ENCODE measurements at regions not wholly inside any gene's neighbourhood (a gene's known extent, or its start where the extent isn't known, plus 50 kb on each side); places are given as distances from the start of the nearest gene placed in this dataset.
A peak's percentile ranks its signal among the peaks of the same experiment; 100 is the strongest.
"Not testable (repeated sequence)": the region's sequence is repeated elsewhere in the genome, so short reads cannot be mapped to it uniquely, and the experiment has no call there.

DNA sequence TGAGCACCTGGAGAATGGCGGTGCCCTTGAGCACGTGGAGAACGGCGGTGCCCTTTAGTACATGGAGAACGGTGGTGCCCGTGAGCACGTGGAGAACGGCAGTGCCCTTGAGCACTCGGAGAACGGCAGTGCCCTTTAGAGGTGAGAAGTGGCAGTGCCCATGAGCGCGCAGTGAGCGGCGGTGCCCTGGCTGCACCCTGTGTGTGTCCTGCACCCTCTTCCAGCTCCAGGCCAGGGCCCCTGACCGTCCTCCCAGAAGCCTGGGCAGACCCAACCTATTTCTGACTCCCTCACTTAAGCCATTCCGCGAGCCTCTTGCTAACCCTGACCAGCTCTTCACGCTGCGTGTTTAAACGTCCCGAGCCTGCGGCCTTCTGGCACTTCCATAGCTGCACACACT is 151.3 kb downstream of the DLL1 start:
- Histone ChIP-seq H3K36me3 (ENCODE audit: insufficient read depth, low read length) (no peaks in the 10 kb centered on the region), H3K27me3 (ENCODE audit: insufficient read depth, low read length, poor library complexity, severe bottlenecking) (no peaks in the 10 kb centered on the region), H3K27ac (ENCODE audit: low read depth, low read length) (no peak overlapping the region), H3K4me1 (ENCODE audit: insufficient read depth, low read length) (peaks cover 3% of the 10 kb centered on the region), H3K4me3 (ENCODE audit: low read length) (no peak overlapping the region), H3K9me3 (ENCODE audit: low read length) (no peaks in the 10 kb centered on the region)
- H3K4me3 Mint-ChIP-seq = no peak overlapping the region
- ChIA-PET CTCF (no interaction called here), POLR2A (no interaction called here)
- peaks cover 0 to 2% (median 0%) of the 10 kb centered on the region in 3 donors for H3K36me3 Mint-ChIP-seq
- no peak overlapping the region for H3K27ac Mint-ChIP-seq
- peaks cover 0 to 3% (median 2%) of the 10 kb centered on the region in 5 donors for H3K9me3 Mint-ChIP-seq
- peaks cover 3 to 4% (median 3%) of the 10 kb centered on the region in 3 donors for H3K4me1 Mint-ChIP-seq
- H3K27me3 Mint-ChIP-seq = peaks cover 0 to 2% of the 10 kb centered on the region in 2 donors
- peak in 1 of 5 donors; percentile 23 for DNase-seq

DNA sequence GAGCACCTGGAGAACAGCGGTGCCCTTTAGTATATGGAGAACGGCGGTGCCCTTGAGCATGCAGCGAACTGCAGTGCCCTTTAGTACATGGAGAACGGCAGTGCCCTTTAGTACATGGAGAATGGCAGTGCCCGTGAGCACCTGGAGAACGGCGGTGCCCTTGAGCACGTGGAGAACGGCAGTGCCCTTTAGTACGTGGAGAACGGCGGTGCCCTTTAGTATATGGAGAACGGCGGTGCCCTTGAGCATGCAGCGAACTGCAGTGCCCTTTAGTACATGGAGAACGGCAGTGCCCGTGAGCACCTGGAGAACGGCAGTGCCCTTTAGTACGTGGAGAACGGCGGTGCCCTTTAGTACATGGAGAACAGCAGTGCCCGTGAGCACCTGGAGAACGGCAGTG is 151.8 kb downstream of the DLL1 start:
- H3K4me1 ChIP-seq (ENCODE audit: insufficient read depth, low read length); H3K36me3 ChIP-seq (ENCODE audit: insufficient read depth, low read length); H3K4me1 Mint-ChIP-seq; H3K9me3 Mint-ChIP-seq; POLR2A ChIA-PET; H3K4me3 Mint-ChIP-seq; H3K9me3 ChIP-seq (ENCODE audit: low read length); H3K27me3 Mint-ChIP-seq; H3K4me3 ChIP-seq (ENCODE audit: low read length); H3K27ac Mint-ChIP-seq; H3K27ac ChIP-seq (ENCODE audit: low read depth, low read length); CTCF ChIA-PET; H3K27me3 ChIP-seq (ENCODE audit: insufficient read depth, low read length, poor library complexity, severe bottlenecking); H3K36me3 Mint-ChIP-seq: not testable (repeated sequence)
- peak in 1 of 5 donors; percentile 21 for DNase-seq

DNA sequence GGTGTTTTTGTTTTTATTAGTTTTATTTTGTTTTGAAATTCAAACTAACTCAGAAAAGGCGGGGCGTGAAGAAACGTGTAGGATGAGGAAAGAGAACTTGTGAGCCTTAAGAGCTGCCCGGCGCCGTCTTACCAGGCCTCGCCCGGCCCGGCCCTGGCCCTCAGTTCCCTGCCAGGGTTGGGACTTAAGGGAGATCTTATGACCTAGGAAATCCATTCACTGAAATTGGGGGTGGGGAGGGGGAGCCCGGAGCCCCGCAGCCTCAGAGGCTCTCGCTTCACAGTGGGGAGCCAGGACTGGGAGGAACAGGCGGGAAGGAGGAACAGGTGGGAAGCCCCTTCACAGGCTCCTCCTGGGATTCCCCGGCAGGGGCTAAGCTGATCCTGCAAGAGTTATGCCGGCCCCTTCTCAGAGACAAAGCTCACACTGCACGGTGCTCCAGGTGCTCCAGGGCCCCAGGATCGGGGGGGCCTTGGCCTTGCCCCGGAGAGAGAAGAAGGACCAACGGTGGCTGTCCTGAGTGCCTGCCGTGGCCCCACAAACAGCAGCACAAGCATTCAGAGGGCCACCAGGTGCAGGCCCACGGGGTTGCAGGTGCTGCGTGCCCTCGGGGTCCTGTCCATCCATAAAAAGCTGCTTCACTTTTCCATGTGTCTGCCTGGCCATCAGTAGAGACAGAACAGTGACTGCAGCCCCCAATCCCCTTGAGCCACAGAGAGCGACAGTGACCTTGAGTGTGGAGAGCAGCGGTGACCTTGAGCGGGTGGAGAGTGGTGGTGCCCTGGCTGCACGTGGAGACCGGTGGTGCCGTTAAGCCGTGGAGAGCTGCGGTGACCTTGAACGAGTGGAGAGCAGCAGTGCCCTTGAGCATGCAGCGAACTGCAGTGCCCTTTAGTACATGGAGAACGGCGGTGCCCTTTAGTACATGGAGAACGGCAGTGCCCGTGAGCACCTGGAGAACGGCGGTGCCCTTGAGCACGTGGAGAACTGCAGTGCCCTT is 152.7 kb downstream of the DLL1 start:
- H3K36me3 Mint-ChIP-seq = no peaks in the 10 kb centered on the region
- Histone ChIP-seq H3K9me3 (ENCODE audit: low read length) (no peaks in the 10 kb centered on the region), H3K4me3 (ENCODE audit: low read length) (no peak overlapping the region), H3K36me3 (ENCODE audit: insufficient read depth, low read length) (no peaks in the 10 kb centered on the region), H3K27ac (ENCODE audit: low read depth, low read length) (no peak overlapping the region), H3K4me1 (ENCODE audit: insufficient read depth, low read length) (no peaks in the 10 kb centered on the region), H3K27me3 (ENCODE audit: insufficient read depth, low read length, poor library complexity, severe bottlenecking) (no peaks in the 10 kb centered on the region)
- H3K9me3 Mint-ChIP-seq = peaks cover 0 to 2% (median 0%) of the 10 kb centered on the region in 5 donors
- H3K27me3 Mint-ChIP-seq = peaks cover 0 to 3% of the 10 kb centered on the region in 2 donors
- ChIA-PET CTCF (no interaction called here), POLR2A (no interaction called here)
- H3K4me1 Mint-ChIP-seq = peaks cover 0 to 1% (median 0%) of the 10 kb centered on the region in 3 donors
- H3K4me3 Mint-ChIP-seq = no peak overlapping the region
- peak in 1 of 5 donors; percentile 18 for DNase-seq
- H3K27ac Mint-ChIP-seq = peak overlapping the region in 1 of 8 donors; percentile 55

DNA sequence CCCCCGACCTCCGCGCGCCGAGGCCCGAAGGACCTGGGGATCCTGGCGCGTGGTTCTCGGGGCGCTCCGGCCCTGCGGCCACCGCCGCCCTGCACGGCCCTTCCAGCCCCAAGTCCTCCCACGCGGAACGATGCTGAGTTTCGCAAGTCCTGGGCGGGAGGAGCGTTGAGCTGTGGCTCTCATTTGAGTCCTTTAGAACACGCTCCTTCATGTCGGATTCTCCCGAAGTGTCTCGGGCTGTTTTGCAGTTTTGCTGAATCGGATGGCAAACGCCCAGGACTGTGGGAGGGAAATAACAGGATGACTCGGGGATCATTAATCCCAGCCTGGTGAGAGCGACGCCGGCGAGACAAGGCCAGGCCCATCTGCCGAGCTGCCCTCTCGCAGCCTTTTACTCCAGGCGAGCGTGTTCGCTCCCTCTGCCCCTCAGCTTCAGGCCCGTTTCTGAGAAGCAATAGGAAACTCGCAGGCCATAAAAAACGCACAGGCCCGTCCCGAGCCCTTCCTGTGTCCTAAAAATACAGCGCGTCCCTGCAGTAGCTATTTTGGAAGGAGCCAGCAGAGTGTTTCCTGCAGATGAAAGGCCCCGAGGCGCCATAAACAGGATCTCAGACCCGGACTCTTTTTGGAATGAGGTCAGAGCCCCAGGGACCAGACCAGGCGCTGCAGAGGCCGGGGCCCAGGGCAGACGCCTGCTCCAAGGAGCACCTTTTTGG is 153.5 kb downstream of the DLL1 start:
- Mint-ChIP-seq H3K9me3 (no peaks in the 10 kb centered on the region), H3K27ac (no peak overlapping the region), H3K36me3 (no peaks in the 10 kb centered on the region), H3K4me1 (no peaks in the 10 kb centered on the region), H3K27me3 (peaks cover 0 to 3% of the 10 kb centered on the region in 2 donors), H3K4me3 (no peak overlapping the region)
- no peaks in the 10 kb centered on the region for H3K36me3 ChIP-seq (ENCODE audit: insufficient read depth, low read length)
- no peaks in the 10 kb centered on the region for H3K9me3 ChIP-seq (ENCODE audit: low read length)
- DNase-seq = no peak
- ChIA-PET POLR2A (no interaction called here), CTCF (no interaction called here)
- H3K4me3 ChIP-seq (ENCODE audit: low read length) = no peak overlapping the region
- H3K27me3 ChIP-seq (ENCODE audit: insufficient read depth, low read length, poor library complexity, severe bottlenecking) = no peaks in the 10 kb centered on the region
- no peak overlapping the region for H3K27ac ChIP-seq (ENCODE audit: low read depth, low read length)
- H3K4me1 ChIP-seq (ENCODE audit: insufficient read depth, low read length) = no peaks in the 10 kb centered on the region

DNA sequence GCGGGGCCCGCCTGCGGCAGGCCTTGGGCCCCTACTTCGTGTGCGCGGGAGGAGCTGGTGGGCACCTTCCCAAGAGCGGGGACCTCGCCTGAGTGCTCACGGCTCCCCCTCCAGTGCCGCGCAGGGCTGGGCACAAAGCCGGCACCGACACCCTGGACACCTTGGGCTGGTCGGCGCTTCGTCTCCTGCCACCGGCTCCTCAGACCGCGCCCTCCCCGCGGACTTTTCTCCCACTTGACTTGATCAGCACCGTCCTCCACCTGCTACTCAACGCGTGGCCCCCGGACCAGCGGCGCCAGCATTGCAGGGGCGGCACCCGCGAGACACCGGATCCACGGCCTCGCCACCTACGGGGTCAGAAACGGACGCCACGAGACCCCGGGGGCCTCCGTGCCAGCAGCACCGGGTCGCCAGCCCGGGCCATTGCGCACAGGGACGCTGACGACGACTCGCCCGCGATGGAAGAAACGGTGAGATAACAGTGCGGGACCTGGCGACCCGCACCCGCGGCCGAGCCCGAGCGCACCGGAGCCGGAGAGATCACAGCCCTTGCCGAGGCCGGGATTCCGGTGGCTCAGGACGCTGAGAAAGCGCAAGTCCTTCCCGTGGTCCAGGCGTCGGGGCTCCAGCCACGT is 154.2 kb downstream of the DLL1 start:
- DNase-seq = peak in 1 of 5 donors; percentile 46
- H3K27me3 ChIP-seq (ENCODE audit: insufficient read depth, low read length, poor library complexity, severe bottlenecking) = no peaks in the 10 kb centered on the region

DNA sequence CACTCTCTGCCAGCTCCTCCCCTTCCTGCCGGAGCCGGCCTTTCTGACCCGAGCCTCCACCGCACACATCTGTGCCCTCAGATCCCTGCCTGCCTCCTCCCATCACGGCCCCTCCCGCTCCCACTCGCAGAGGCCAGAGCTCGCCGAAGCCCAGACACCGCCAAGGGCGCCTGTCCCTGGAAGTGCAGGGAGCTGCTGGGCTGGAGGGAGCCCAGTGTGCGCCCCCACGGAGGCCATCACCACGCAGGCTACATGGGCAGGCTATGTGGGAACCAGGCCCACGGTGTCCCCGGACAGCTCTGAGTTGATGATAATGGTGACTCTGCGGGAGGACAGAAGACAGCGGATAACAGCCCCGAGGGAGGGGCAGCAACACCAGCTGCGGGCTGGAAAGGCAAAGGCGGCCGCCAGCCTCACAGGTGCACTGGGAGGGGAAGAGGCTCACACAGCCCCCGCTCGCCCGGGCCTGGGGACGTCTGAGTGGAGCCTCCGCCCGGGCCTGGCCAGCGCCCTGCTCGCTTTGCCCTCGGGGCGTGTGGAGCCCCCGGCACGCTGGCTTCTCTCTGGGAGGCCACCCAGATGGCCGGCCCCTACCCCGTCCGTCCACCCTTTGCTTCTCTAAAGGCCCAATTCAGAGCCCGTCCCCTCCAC is 154.9 kb downstream of the DLL1 start:
- H3K27me3 ChIP-seq (ENCODE audit: insufficient read depth, low read length, poor library complexity, severe bottlenecking) = no peaks in the 10 kb centered on the region
- H3K9me3 ChIP-seq (ENCODE audit: low read length) = no peaks in the 10 kb centered on the region
- ChIA-PET POLR2A (no interaction called here), CTCF (no interaction called here)
- Mint-ChIP-seq H3K4me1 (no peaks in the 10 kb centered on the region), H3K4me3 (no peak overlapping the region), H3K27me3 (peaks cover 0 to 4% of the 10 kb centered on the region in 2 donors), H3K27ac (no peak overlapping the region), H3K9me3 (no peaks in the 10 kb centered on the region), H3K36me3 (no peaks in the 10 kb centered on the region)
- no peaks in the 10 kb centered on the region for H3K4me1 ChIP-seq (ENCODE audit: insufficient read depth, low read length)
- no peak overlapping the region for H3K27ac ChIP-seq (ENCODE audit: low read depth, low read length)
- peak in 1 of 5 donors; percentile 34 for DNase-seq
- no peaks in the 10 kb centered on the region for H3K36me3 ChIP-seq (ENCODE audit: insufficient read depth, low read length)
- no peak overlapping the region for H3K4me3 ChIP-seq (ENCODE audit: low read length)

More for the DNA sequence above, 154.2 kb downstream of the DLL1 start:
- ChIA-PET CTCF (no interaction called here), POLR2A (no interaction called here)
- H3K9me3 ChIP-seq (ENCODE audit: low read length) = no peaks in the 10 kb centered on the region
- H3K27me3 Mint-ChIP-seq = peaks cover 0 to 4% of the 10 kb centered on the region in 2 donors
- H3K27ac Mint-ChIP-seq = no peak overlapping the region
- H3K36me3 Mint-ChIP-seq = no peaks in the 10 kb centered on the region
- H3K4me1 Mint-ChIP-seq = no peaks in the 10 kb centered on the region
- H3K4me1 ChIP-seq (ENCODE audit: insufficient read depth, low read length) = no peaks in the 10 kb centered on the region
- H3K4me3 ChIP-seq (ENCODE audit: low read length) = no peak overlapping the region
- no peaks in the 10 kb centered on the region for H3K36me3 ChIP-seq (ENCODE audit: insufficient read depth, low read length)
- no peaks in the 10 kb centered on the region for H3K9me3 Mint-ChIP-seq
- H3K4me3 Mint-ChIP-seq = no peak overlapping the region
- H3K27ac ChIP-seq (ENCODE audit: low read depth, low read length) = no peak overlapping the region

DNA sequence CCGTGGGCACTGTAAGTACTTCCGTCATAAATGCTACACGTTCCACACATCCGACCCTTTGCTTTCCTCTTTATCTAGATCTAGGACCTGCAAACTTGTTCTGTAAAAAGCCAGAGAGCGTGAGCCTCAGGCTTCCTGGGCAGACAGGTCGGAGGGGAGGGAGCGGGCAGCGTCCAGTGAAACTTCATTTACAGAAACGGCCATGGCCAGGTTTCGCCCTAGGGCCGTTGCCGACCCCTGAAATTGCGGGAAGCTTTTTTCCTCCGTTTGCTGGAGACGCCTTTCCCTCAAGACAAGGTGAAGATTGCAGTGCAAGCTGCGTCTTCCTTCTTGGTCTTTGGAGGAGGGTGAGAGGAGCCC is 155.4 kb downstream of the DLL1 start:
- peak in 1 of 5 donors; percentile 26 for DNase-seq
- H3K27ac ChIP-seq (ENCODE audit: low read depth, low read length) = no peak overlapping the region
- H3K4me1 ChIP-seq (ENCODE audit: insufficient read depth, low read length) = no peaks in the 10 kb centered on the region
- H3K9me3 Mint-ChIP-seq = no peaks in the 10 kb centered on the region
- POLR2A ChIA-PET = no interaction called here
- H3K27me3 Mint-ChIP-seq = peaks cover 0 to 4% of the 10 kb centered on the region in 2 donors
- no peaks in the 10 kb centered on the region for H3K4me1 Mint-ChIP-seq
- H3K4me3 Mint-ChIP-seq = no peak overlapping the region
- CTCF ChIA-PET = no interaction called here
- H3K9me3 ChIP-seq (ENCODE audit: low read length) = no peaks in the 10 kb centered on the region
- no peaks in the 10 kb centered on the region for H3K36me3 Mint-ChIP-seq
- H3K27ac Mint-ChIP-seq = no peak overlapping the region
- H3K4me3 ChIP-seq (ENCODE audit: low read length) = no peak overlapping the region
- H3K27me3 ChIP-seq (ENCODE audit: insufficient read depth, low read length, poor library complexity, severe bottlenecking) = no peaks in the 10 kb centered on the region
- H3K36me3 ChIP-seq (ENCODE audit: insufficient read depth, low read length) = no peaks in the 10 kb centered on the region

Data from CD8-positive, alpha-beta memory T cell (primary cell).